Skeletal muscle tissue (tissue), 3 donors: ENCODE measurements at regions not wholly inside any gene's neighbourhood (a gene's known extent, or its start where the extent isn't known, plus 50 kb on each side); places are given as distances from the start of the nearest gene placed in this dataset.
"Not testable (repeated sequence)": the region's sequence is repeated elsewhere in the genome, so short reads cannot be mapped to it uniquely, and the experiment has no call there.

ENCODE experiments used
- H3K27ac ChIP-seq: one replicate; pipeline ENCODE4 v1.7.0; 2013; ENCODE audit warnings: mild to moderate bottlenecking, low read depth, low read length, inconsistent platforms
- H3K27me3 ChIP-seq, 3 donors: one replicate each; pipeline ENCODE4 v1.7.0; 2013; ENCODE audit warnings: low read length in 3 of 3; ENCODE audit not compliant: control insufficient read depth in 3 of 3, insufficient read depth in 3 of 3
- H3K36me3 ChIP-seq, 3 donors: one replicate each; pipeline ENCODE4 v1.7.0; 2013; ENCODE audit warnings: low read length in 3 of 3; ENCODE audit not compliant: control insufficient read depth in 3 of 3, insufficient read depth in 3 of 3
- H3K4me1 ChIP-seq, 3 donors: one replicate each; pipeline ENCODE4 v1.7.0; 2013; ENCODE audit warnings: low read length in 3 of 3, mild to moderate bottlenecking in 3 of 3; ENCODE audit not compliant: control insufficient read depth in 3 of 3, insufficient read depth in 3 of 3
- H3K4me3 ChIP-seq, 3 donors: one replicate each; pipeline ENCODE4 v1.7.0; 2013; ENCODE audit warnings: low read length in 3 of 3
- H3K9ac ChIP-seq, 3 donors: one replicate each; pipeline ENCODE4 v1.7.0; 2013; ENCODE audit warnings: low read length in 3 of 3, mild to moderate bottlenecking in 3 of 3, moderate library complexity in 2 of 3, low read depth in 1 of 3
- H3K9me3 ChIP-seq, 3 donors: one replicate each; pipeline ENCODE4 v1.7.0; 2013; ENCODE audit warnings: low read length in 3 of 3; ENCODE audit not compliant: control insufficient read depth in 3 of 3
- donor health status: Osteomylitis.

DNA sequence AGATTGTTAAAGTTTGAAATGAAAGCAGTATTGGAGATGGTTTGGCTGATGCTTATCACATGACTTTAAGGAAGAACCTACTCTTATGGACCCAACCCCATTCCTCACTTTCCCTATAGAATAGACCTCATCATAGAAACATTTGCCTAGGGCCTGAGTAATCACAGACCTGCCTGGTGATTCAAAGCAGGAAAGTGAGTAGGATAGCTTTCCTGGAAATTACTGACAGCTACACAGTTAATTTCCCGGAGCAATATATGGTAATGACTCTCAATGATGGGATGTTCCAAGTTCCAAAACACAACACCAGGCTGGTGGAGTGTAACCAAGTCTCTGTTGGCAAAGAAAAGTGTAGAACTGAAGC is 233.8 kb downstream of the SIM1 start:
- H3K4me1 ChIP-seq, result peaks cover 0 to 14% (median 7%) of the 10 kb centered on the region in 3 donors
- no peak overlapping the region for H3K27ac ChIP-seq
- no peaks in the 10 kb centered on the region for H3K9me3 ChIP-seq
- no peaks in the 10 kb centered on the region for H3K36me3 ChIP-seq
- no peak overlapping the region for H3K4me3 ChIP-seq
- no peaks in the 10 kb centered on the region for H3K27me3 ChIP-seq
- no peak overlapping the region for H3K9ac ChIP-seq

DNA sequence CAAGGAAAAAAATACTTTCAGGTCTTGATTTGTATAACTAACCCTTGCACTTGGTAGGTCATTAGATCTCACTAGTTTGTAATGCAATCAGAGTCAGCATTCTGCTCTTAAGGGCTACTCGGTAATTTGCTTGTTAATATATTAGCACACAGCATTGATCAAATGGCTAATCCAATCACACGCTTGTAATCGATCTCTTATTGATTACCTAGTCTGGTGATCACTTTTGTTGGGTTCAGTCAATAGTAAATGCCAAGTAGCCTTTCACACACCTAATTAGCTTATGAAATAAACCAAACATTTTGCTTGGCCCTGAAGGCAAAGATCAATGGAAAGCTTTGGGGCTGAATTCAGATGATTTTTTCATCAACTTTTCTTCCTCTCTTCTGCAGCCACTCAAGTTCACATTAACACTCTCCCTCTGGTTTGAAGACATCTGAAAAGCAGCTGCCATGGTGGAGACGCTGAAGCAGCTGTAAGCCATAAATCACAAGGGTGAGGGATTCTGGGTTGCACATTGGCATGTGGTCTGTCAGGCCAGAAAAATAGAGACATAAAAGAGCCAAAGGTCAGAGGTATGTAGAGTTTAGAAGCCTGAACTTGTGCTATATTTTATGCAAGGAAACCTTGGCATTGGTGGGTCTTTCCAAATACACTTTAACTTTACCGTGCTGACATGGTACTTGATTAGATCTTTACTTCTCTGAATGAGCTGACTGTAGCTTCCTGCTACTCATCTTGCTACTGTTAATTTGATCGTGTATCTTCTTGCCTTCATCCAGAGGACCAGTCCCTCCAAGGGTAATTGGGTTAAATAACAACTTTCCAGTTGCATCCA is 234.4 kb downstream of the SIM1 start:
- no peaks in the 10 kb centered on the region for H3K27me3 ChIP-seq
- H3K4me3 ChIP-seq, result no peak overlapping the region
- no peak overlapping the region for H3K27ac ChIP-seq
- no peaks in the 10 kb centered on the region for H3K36me3 ChIP-seq
- H3K4me1 ChIP-seq, result peaks cover 0 to 14% (median 7%) of the 10 kb centered on the region in 3 donors
- H3K9me3 ChIP-seq, result no peaks in the 10 kb centered on the region
- no peak overlapping the region for H3K9ac ChIP-seq

DNA sequence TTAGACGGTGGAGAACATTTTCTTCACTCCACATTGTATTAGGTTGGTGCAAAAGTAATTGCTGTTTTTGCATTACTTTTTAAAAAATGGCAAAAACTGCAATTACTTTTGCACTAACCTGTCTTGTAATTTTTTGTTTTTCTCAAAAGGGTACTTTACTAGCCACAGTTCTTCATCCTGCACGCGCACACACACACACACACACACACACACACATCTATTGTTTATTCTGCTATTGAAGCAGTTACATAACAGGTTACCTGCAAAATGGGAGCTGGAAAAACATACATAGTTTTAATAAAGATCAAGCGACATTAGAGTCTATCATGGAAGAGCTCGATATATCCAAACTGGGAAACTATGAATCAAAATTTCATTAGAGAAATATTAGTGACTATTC is 235.2 kb downstream of the SIM1 start:
- Histone ChIP-seq H3K4me1 (peaks cover 0 to 14% (median 7%) of the 10 kb centered on the region in 3 donors), H3K4me3 (peak overlapping the region in 2 of 3 donors; percentile 46 to 71), H3K9me3 (no peaks in the 10 kb centered on the region), H3K9ac (peak overlapping the region in 2 of 3 donors; percentile 55 to 59), H3K36me3 (no peaks in the 10 kb centered on the region), H3K27me3 (no peaks in the 10 kb centered on the region), H3K27ac (no peak overlapping the region)

DNA sequence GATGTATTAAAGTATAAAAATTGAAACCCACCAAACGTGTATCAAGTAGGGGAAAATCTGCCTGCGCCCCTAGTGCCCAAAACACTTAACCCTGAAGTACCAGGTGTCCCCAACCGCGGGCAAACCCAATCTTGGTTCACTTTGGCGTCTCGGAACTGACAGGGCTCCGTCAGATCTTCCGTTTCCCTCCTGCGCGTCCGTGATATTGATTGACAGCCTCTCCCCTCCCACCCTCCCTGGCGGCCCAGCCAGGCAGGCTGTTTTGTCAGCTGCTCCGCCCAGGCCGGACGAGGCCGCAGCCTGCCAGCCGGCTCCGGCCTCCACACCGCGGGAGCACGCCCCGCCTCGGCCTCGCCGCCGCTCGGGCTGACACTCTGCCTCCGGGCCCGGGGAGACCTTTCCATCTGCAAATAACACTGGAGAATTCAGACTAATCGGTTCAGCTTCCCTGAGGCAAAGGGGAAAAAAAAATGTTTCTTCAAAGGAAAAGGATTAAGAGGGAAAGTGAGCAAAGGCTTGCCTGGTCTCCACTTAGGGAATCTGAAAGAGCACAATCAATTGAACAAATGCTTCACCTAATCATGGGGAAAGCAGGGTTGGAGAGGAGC is 234.9 kb upstream of the MCHR2 start:
- peak overlapping the region; percentile 55 to 66 (median 66) for H3K9ac ChIP-seq
- peak overlapping the region; percentile 32 for H3K27ac ChIP-seq
- peak overlapping the region; percentile 46 to 71 (median 64) for H3K4me3 ChIP-seq
- no peaks in the 10 kb centered on the region for H3K9me3 ChIP-seq
- no peaks in the 10 kb centered on the region for H3K36me3 ChIP-seq
- H3K27me3 ChIP-seq, result no peaks in the 10 kb centered on the region
- peaks cover 0 to 14% (median 7%) of the 10 kb centered on the region in 3 donors for H3K4me1 ChIP-seq

DNA sequence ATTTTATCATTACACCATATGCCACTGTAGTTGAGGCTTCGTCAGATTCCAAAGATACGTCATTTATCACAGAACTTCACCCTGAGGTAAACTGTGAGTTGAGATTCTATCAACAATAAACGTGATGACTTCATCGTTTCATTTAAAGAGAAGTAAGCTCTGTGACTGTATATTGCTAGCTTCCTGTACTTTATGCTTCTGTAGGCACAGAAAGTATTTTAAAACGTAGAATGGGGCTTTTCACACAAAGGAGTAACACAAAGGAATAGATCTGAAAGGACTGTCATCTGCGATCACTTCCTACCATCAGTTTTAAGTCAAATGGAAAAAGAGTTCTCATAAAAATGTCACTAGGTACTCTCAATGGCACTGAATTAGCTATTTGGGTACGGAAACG is 234.4 kb upstream of the MCHR2 start:
- Histone ChIP-seq H3K9me3 (no peaks in the 10 kb centered on the region), H3K27me3 (no peaks in the 10 kb centered on the region), H3K4me3 (peak overlapping the region; percentile 46 to 71 (median 64)), H3K9ac (peak overlapping the region in 2 of 3 donors; percentile 55 to 66), H3K27ac (peak overlapping the region; percentile 32), H3K36me3 (no peaks in the 10 kb centered on the region), H3K4me1 (peaks cover 0 to 14% (median 7%) of the 10 kb centered on the region in 3 donors)

DNA sequence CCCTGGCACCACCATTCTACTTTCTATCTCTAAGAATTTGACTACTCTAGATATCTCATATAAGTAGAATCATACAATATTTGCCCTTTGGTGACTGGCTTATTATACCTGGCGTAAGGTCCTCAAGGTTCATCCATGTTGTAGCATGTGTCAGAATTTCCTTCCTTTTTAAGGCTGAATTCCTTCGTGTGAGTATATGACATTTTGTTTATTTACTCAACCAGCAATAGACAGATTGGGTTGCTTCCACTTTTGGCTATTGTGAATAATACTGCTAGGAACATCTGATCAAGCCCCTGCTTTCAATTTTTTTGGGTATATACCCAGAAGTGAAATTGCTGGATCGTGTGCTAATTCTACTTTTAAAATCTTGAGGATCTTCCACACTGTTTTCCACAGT is 232.8 kb upstream of the MCHR2 start:
- Histone ChIP-seq H3K36me3 (no peaks in the 10 kb centered on the region), H3K27me3 (no peaks in the 10 kb centered on the region)

DNA sequence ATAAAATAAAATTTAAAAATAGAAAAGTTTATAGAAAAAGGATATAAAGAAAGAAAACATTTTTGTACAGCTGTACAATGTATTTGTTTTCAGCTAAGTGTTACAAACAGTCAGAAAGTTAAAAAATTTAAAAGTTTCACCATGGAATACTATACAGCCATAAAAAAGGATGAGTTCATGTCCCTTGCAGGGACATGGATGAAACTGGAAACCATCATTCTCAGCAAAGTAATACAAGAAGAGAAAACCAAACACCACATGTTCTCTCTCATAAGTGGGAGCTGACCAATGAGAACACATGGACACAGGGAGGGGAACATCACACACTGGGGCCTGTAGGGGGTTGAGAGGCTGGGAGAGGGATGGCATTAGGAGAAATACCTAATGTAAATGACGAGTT is 229.9 kb upstream of the MCHR2 start:
- H3K4me1 ChIP-seq, H3K4me3 ChIP-seq, H3K9me3 ChIP-seq, H3K9ac ChIP-seq, H3K27me3 ChIP-seq, H3K36me3 ChIP-seq, H3K27ac ChIP-seq: not testable (repeated sequence)

More for the DNA sequence above, 232.8 kb upstream of the MCHR2 start:
- no peak overlapping the region for H3K9ac ChIP-seq
- no peak overlapping the region for H3K4me3 ChIP-seq
- no peak overlapping the region for H3K27ac ChIP-seq
- peaks cover 0 to 14% (median 7%) of the 10 kb centered on the region in 3 donors for H3K4me1 ChIP-seq
- H3K9me3 ChIP-seq, result no peaks in the 10 kb centered on the region

DNA sequence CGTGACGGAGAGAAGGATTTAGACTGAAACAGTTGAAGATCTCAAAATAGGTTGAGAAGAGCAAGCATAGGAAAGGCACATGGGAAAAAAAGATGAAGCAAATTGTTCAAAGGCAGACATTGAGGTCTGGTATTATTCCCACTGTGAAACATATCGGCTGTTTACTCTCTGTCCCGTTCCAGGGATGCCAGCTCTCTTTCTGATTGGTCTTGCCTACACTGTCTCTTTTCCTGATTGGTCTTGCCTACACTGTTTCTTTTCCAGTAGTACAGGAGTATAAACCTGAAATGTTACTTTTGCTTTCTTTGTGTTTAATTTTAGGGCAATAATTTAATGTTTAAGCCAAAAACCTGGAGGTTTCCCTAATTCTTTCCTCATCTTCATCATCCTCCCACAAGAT is 226.5 kb upstream of the MCHR2 start:
- Histone ChIP-seq H3K9me3 (no peaks in the 10 kb centered on the region), H3K4me3 (no peak overlapping the region), H3K27me3 (no peaks in the 10 kb centered on the region), H3K9ac (no peak overlapping the region), H3K36me3 (no peaks in the 10 kb centered on the region), H3K27ac (no peak overlapping the region), H3K4me1 (no peaks in the 10 kb centered on the region)

DNA sequence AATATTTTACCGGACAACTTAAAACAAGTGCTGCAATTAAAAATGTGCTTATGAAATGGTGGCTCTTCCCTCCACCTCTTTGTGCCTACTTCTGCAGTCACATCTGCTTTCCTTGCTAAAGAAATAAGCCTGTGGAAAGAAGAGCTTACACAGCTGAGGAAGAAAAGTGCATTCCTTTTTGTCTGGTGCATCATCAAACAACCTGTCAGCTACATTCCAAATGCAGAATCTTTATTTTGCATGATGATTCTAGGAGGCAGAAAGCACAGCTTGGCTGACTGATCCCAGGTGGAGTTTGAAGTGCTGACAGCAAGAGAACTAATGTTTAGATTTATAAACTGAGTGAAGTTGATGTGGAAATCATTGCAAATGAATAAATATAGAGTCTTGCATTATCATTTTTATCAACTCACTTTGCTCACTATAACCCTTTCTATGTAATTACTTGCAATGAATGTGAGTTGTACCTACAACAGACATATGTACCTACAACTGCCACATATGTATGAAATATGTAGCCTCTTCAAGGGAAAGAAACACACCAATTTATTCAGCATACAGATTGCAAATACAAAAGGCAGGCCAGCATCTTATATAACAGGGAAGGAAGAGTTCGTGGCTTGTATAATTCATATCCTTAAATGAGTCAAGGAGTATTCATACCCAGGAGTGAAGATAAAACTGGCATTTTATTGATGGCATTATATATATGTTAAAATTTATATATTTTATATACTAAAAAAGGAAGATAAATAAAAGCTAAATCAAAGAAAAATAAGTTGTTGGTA is 223.4 kb upstream of the MCHR2 start:
- Histone ChIP-seq H3K27me3 (no peaks in the 10 kb centered on the region), H3K4me3 (no peak overlapping the region), H3K4me1 (no peaks in the 10 kb centered on the region), H3K27ac (no peak overlapping the region), H3K9ac (no peak overlapping the region), H3K36me3 (no peaks in the 10 kb centered on the region), H3K9me3 (no peaks in the 10 kb centered on the region)

DNA sequence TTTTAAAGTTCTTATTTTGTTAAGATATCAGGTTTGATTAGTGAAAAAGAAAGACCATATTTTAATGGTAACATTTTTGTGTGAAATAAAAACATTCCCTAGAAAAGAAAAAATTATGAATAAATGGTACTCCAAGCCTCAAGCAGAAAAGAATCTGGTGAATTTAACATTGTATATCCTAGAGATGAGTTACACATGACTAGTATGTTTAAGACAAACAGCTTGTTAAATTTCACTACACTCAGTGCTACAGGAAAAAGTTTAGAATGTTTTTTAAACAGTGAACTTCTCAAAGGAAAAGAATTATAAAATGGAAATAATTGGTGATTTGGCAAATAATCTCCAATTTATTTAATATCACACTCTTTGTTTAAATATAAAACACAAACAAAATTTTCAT is 222.7 kb upstream of the MCHR2 start:
- H3K36me3 ChIP-seq, result no peaks in the 10 kb centered on the region

More for the DNA sequence above, 222.7 kb upstream of the MCHR2 start:
- Histone ChIP-seq H3K9ac (no peak overlapping the region), H3K9me3 (no peaks in the 10 kb centered on the region), H3K4me1 (no peaks in the 10 kb centered on the region), H3K27ac (no peak overlapping the region), H3K4me3 (no peak overlapping the region), H3K27me3 (no peaks in the 10 kb centered on the region)
